ENCODE measurements at regions not wholly inside any gene's neighbourhood (a gene's known extent, or its start where the extent isn't known, plus 50 kb on each side); places are given as distances from the start of the nearest gene placed in this dataset.
"Not testable (repeated sequence)": the region's sequence is repeated elsewhere in the genome, so short reads cannot be mapped to it uniquely, and the experiment has no call there.

- DNase-seq: no peak
Measured at GRCh38 chr5:83001796-83002381, 75.3 kb downstream of the TMEM167A start.

GRCh38 chr5:83000922-83001321, 76.3 kb downstream of the TMEM167A start:
- DNase-seq: no peak

DNA sequence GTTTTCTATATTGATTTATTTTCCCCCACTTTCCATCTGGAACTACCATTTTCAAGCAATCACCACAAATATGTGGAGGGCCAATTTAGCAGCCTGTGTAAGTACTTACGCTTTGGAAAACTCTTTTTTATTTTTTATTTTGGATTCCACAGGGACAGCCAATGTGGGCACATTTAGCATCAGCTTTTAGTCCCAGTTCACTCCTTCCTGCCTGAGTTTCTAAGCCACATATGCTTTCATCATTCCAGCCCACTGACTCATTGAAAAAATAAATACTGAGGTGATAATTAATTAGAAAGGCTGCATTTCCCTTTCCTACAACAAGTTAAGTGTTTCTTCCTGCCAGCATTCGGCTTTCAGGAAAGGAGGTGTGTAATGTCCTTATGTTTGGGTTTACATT, 76.8 kb downstream of the TMEM167A start:
- DNase-seq: no peak

GRCh38 chr5:82993416-82993815, 83.8 kb downstream of the TMEM167A start:
- DNase-seq: no peak

GRCh38 chr5:82992646-82993045, 84.5 kb downstream of the TMEM167A start:
- no peak for DNase-seq

DNA sequence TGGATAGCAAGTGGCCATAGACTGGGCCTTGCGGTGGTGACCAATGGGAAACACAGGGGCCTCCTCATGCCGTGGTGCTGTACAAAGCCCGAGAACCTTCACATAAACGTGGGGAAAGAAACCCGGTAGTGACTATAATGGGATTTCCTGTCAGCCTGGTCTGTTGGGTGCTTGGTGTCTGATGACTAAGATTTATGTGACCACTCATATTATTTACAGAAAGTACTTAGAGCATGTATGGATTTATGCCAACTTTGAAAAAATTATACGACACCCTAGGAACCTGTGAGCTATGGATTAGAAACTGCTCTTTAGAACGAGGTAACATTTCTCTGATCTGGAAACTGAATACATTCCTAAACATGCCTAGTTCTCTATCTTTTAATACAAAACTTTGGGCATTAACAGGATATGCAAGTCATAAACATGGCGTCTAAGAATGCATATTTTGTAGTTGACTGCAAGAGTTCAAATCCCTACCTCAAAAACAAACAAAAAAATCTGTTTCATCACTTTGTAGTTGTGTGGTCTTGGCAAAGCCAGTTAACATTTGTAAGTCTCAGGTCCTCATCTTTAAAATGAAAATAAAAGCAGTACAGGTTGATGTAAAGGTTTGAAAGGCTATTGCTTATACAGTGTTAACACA, 85.4 kb downstream of the TMEM167A start:
- no peak for DNase-seq

GRCh38 chr5:82991059-82991458, 86.1 kb downstream of the TMEM167A start:
- DNase-seq: no peak

DNA sequence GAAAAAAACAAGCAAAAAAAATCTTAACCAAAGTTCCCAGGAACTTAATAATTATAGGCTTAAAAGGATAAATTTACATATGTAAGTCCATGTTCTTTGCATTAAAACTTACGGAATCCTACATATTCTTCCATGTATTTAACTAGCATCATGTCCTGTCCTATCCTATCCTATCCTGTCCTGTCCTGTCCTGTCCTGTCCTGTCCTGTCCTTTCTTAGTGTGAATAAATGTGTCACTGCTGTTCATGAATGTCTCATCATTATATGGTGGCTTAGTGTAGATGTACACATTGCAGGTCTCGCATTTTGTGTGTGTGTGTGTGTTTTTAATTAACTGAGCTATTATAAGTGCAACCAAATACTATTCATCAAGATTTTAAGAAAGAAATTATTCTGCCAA, 90.0 kb downstream of the TMEM167A start:
- DNase-seq: no peak

DNA sequence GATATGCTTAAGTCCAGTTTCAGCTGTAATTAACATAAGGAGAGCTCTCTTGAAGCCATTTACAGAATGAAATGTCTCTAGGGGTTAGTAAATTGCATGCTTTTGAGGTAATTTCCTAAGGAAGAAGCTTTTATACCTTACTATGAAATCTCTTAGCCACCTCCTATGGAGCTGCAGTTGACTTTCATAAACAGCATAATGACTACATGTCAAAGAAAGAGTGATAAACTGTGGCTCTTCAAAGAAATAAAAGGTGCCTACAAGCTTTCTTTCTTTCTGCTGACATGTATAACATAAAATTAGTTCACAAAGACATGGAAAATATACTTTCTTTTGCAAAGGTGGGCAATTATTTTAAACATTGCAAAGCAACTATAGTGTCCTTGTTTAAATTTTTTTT, 90.8 kb downstream of the TMEM167A start:
- no peak for DNase-seq

DNA sequence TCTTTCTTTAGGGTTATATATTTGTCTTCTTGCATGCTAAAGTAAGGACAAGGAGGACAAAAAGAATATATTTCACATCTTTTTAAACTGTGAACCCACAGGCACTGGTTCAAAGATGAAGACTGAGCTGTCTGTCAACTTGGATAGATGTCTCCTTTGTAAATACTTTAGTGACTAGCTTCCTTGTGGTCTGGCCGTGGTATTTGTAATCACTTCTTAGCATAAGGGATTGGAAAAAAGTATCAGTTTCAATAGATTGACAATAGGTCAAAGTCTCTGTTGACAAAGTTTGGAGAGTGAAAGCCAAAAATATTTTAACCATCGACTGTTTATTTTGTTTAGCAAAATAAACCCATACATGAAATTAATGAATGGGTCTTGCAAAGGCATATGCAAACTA, 91.4 kb downstream of the TMEM167A start:
- no peak for DNase-seq

DNA sequence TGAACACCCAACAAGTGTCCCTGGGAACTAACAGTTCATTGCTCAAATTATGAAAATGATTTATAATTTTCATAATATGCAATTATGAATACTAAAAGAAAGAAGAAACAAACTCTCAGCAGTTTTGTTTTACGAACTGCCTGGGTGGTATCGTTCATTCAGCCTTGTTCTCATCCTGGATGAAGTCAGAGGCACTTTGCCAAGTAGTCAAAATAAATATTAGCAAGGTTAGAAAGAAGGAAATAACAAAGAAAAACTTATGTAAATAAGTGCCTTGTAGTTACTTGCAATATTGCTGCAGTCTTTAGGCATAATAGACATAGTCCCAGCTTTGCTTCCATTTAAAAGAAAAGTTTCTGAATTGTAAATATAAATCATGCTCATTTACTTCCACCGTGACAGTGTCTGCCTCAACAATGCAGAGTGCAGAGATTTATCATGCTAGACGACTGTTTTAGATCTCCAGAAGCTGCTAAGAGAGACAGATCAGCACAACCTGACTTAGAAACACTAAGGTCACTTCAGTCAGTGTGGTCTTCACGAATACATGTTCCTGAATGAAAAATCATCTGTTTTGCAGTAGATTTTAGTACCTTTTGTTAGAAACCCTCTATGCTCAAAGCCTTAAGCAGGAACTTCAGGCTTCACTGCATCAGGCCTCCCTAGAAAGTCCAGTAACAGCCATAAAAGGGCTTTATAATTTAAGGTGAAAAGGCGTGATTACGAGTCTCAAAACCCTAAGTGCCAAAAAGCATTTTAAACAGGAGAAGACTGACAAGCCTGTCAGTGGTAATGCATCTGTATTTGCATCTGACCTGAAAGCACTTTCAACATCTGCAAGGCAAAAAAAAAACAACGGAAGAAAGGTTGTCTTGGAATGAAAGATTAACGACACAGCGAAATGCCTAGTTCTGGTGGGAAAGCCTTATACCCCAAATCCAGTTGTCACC, 92.1 kb downstream of the TMEM167A start:
- DNase-seq: no peak

GRCh38 chr5:82982846-82983245, 94.3 kb downstream of the TMEM167A start:
- DNase-seq: no peak

DNA sequence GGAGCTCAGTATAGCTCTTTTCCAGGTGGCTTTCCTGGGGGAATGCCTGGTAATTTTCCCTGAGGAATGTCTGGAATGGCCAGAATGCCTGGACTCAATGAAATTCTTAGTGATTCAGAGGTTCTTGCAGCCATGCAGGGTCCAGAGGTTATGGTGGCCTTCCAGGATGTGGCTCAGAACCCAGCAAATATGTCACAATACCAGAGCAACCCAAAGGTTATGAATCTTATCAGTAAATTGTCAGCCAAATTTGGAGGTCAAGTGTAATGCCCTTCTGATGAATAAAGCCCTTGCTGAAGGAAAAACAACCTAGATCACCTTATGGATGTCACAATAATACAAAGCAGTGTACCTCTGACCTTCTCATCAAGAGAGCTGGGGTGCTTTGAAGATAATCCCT, 100.3 kb downstream of the TMEM167A start:
- not testable (repeated sequence) for DNase-seq

GRCh38 chr5:82975812-82976211, 101.4 kb downstream of the TMEM167A start:
- no peak for DNase-seq

- DNase-seq: no peak
Measured at GRCh38 chr5:82975396-82975795, 101.8 kb downstream of the TMEM167A start.

DNA sequence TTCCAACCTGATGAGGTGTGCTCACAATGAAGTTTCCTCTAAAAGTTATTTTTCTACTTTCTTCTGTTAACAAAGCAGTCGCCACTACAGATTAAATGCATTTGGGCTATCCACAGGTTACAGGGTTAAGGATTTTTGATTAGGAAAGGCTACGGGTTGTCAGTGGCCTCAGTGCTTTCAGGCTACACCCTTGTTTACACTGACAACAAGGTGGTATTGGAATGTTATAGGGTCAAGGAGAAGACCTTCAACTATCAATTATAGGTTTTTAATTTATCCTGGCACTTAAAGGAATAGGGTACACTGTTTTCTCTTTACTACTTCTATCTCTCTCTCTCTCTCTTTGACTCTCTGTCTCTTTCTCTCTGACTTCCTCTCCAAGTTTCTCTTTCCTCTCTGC, 102.8 kb downstream of the TMEM167A start:
- DNase-seq: not testable (repeated sequence)

GRCh38 chr5:82971901-82972300, 105.3 kb downstream of the TMEM167A start:
- no peak for DNase-seq

- not testable (repeated sequence) for DNase-seq
Measured at GRCh38 chr5:82971034-82971806, 106.0 kb downstream of the TMEM167A start.

GRCh38 chr5:82969221-82969976, 107.8 kb downstream of the TMEM167A start:
- not testable (repeated sequence) for DNase-seq

- DNase-seq: no peak
Measured at GRCh38 chr5:82967072-82967471, 110.1 kb downstream of the TMEM167A start.

GRCh38 chr5:82959466-82959865, 117.7 kb downstream of the TMEM167A start:
- DNase-seq: no peak

DNA sequence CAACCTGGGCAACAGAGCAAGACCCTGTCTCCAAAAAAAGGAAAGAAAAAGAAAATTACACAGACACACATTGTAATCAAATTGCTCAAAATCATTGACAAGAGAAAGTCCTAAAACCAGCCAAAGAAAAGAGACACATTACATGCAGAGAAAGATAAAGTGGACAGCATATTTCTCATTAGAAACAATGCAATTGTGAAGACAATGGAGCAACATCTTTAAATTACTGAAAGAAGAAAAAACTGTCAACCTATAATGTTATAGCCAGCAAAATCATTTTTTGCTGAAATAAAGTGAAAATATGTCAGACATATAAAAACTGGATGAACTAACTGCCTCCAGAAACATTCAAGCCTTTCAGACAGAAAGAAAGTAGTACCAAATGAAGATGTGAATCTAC, 120.6 kb downstream of the TMEM167A start:
- DNase-seq: no peak

Data from activated CD8-positive, alpha-beta memory T cell treated with anti-CD3 and anti-CD28 coated beads, Interleukin-2, amount 50 U/mL, for 4 hours (primary cell).